Liver (tissue), 3 donors: ENCODE measurements at regions not wholly inside any gene's neighbourhood (a gene's known extent, or its start where the extent isn't known, plus 50 kb on each side); places are given as distances from the start of the nearest gene placed in this dataset.
"Not testable (repeated sequence)": the region's sequence is repeated elsewhere in the genome, so short reads cannot be mapped to it uniquely, and the experiment has no call there.

Source experiments
- HNF4G ChIP-seq: IDR thresholded peaks from 2 replicates; pipeline ENCODE4 v1.6.1; 2016; ENCODE audit warnings: antibody characterized with exemption
- RAD21 ChIP-seq, 2 donors: IDR thresholded peaks; 2 replicates each; pipeline ENCODE4 v1.6.1; 2016; ENCODE audit warnings: antibody characterized with exemption in 2 of 2, mild to moderate bottlenecking in 2 of 2
- RXRA ChIP-seq, 2 donors: IDR thresholded peaks; 2 replicates each; pipeline ENCODE4 v1.6.1; 2017 to 2018; ENCODE audit warnings: antibody characterized with exemption in 2 of 2, mild to moderate bottlenecking in 1 of 2
- TF ChIP-seq, protein P1 (sequence below): fragments of 150-350 bp; IDR thresholded peaks from 2 replicates; pipeline ENCODE4 v1.5.1; 2017; ENCODE audit warnings: improper control_type of control experiment, low read depth, low read length; ENCODE audit not compliant: missing input control
- TF ChIP-seq, protein P2 (sequence below): IDR thresholded peaks from 2 replicates; pipeline ENCODE4 v1.6.1; 2016; ENCODE audit warnings: antibody characterized with exemption, mild to moderate bottlenecking
- donor health status: healthy.
- donor health status: healthy.

DNA sequence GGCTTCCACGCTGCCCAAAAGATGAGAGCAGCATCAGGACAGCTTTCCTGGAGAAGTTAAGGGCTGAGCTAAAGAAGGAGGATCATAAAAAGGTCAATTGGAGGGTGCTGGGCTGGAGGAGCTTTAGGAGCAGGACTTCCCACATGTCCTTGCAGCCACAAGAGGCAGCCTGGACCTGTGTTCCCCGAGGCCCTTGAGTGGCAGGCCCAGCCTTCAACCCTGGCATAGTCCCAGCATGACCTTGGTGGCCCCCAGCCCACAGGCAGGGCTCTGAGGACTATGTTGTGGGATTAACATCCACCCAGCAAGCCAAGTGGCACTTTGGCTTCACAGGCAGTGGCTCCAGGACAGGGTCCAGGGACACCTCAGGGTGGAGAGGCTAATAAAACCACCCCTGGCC is 126.8 kb upstream of the MTLN start:
- TF ChIP-seq, protein P1, sequence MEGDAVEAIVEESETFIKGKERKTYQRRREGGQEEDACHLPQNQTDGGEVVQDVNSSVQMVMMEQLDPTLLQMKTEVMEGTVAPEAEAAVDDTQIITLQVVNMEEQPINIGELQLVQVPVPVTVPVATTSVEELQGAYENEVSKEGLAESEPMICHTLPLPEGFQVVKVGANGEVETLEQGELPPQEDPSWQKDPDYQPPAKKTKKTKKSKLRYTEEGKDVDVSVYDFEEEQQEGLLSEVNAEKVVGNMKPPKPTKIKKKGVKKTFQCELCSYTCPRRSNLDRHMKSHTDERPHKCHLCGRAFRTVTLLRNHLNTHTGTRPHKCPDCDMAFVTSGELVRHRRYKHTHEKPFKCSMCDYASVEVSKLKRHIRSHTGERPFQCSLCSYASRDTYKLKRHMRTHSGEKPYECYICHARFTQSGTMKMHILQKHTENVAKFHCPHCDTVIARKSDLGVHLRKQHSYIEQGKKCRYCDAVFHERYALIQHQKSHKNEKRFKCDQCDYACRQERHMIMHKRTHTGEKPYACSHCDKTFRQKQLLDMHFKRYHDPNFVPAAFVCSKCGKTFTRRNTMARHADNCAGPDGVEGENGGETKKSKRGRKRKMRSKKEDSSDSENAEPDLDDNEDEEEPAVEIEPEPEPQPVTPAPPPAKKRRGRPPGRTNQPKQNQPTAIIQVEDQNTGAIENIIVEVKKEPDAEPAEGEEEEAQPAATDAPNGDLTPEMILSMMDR, result not testable (repeated sequence)
- TF ChIP-seq HNF4G; RAD21 (IDR thresholded peaks at IDR 0.05); RXRA (IDR thresholded peaks at IDR 0.05): not testable (repeated sequence)
- TF ChIP-seq, protein P2, sequence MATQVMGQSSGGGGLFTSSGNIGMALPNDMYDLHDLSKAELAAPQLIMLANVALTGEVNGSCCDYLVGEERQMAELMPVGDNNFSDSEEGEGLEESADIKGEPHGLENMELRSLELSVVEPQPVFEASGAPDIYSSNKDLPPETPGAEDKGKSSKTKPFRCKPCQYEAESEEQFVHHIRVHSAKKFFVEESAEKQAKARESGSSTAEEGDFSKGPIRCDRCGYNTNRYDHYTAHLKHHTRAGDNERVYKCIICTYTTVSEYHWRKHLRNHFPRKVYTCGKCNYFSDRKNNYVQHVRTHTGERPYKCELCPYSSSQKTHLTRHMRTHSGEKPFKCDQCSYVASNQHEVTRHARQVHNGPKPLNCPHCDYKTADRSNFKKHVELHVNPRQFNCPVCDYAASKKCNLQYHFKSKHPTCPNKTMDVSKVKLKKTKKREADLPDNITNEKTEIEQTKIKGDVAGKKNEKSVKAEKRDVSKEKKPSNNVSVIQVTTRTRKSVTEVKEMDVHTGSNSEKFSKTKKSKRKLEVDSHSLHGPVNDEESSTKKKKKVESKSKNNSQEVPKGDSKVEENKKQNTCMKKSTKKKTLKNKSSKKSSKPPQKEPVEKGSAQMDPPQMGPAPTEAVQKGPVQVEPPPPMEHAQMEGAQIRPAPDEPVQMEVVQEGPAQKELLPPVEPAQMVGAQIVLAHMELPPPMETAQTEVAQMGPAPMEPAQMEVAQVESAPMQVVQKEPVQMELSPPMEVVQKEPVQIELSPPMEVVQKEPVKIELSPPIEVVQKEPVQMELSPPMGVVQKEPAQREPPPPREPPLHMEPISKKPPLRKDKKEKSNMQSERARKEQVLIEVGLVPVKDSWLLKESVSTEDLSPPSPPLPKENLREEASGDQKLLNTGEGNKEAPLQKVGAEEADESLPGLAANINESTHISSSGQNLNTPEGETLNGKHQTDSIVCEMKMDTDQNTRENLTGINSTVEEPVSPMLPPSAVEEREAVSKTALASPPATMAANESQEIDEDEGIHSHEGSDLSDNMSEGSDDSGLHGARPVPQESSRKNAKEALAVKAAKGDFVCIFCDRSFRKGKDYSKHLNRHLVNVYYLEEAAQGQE, result not testable (repeated sequence)
